RWPE2 (cell line): ENCODE measurements at regions not wholly inside any gene's neighbourhood (a gene's known extent, or its start where the extent isn't known, plus 50 kb on each side); places are given as distances from the start of the nearest gene placed in this dataset.

Experiments used
- ATAC-seq: fragments of 200-7000 bp; cut with Tn5 transposase; 3 replicates; pipeline ENCODE4 v1.9.1; 2021; ENCODE audit warnings: low read depth
- DNase-seq: peaks from one replicate; pipeline ENCODE4 v3.0.0-alpha.2; 2020; ENCODE audit warnings: low spot score
- H3K27ac ChIP-seq: fragments of 450-650 bp; 2 replicates; pipeline ENCODE4 v1.5.1; 2017; ENCODE audit warnings: mild to moderate bottlenecking; ENCODE audit not compliant: poor library complexity, severe bottlenecking
- H3K27me3 ChIP-seq: fragments of 250-450 bp; sonication (Bioruptor Pico); 2 replicates; pipeline ENCODE4 v1.5.1; 2021; ENCODE audit warnings: mild to moderate bottlenecking, moderate library complexity; ENCODE audit not compliant: insufficient read depth, poor library complexity, severe bottlenecking
- H3K36me3 ChIP-seq: fragments of 250-450 bp; sonication (Bioruptor Pico); 2 replicates; pipeline ENCODE4 v1.5.1; 2020; ENCODE audit warnings: low read depth, mild to moderate bottlenecking, moderate library complexity
- H3K4me1 ChIP-seq: fragments of 250-450 bp; sonication (Bioruptor Pico); 2 replicates; pipeline ENCODE4 v1.5.1; 2021; ENCODE audit warnings: mild to moderate bottlenecking, moderate library complexity; ENCODE audit not compliant: insufficient read depth, poor library complexity, severe bottlenecking
- H3K4me3 ChIP-seq: fragments of 250-450 bp; sonication (Bioruptor Pico); 2 replicates; pipeline ENCODE4 v1.5.1; 2021; ENCODE audit warnings: mild to moderate bottlenecking, moderate library complexity; ENCODE audit not compliant: severe bottlenecking
- H3K9me3 ChIP-seq: fragments of 250-450 bp; sonication (Bioruptor Pico); 2 replicates; pipeline ENCODE4 v1.5.1; 2021; ENCODE audit warnings: mild to moderate bottlenecking, moderate library complexity; ENCODE audit not compliant: severe bottlenecking
- CTCF ChIP-seq: fragments of 450-650 bp; IDR thresholded peaks from one replicate; pipeline ENCODE4 v1.5.1; 2017; ENCODE audit warnings: mild to moderate bottlenecking, moderate library complexity; ENCODE audit not compliant: poor library complexity, severe bottlenecking

- Histone ChIP-seq H3K36me3 (no peaks in the 10 kb centered on the region), H3K27ac (no peak overlapping the region), H3K9me3 (no peaks in the 10 kb centered on the region), H3K4me3 (no peak overlapping the region), H3K4me1 (no peaks in the 10 kb centered on the region), H3K27me3 (peaks cover 22% of the 10 kb centered on the region)
- ATAC-seq, result peak; percentile 78
- TF ChIP-seq CTCF, result peak; percentile 54
- no peak for DNase-seq
These were observed 373.5 kb upstream of the OR4E1 start for GRCh38 chr14:22047115-22047514.

- no peak overlapping the region for H3K4me3 ChIP-seq
- H3K4me1 ChIP-seq, result no peaks in the 10 kb centered on the region
- H3K27ac ChIP-seq, result no peak overlapping the region
- TF ChIP-seq CTCF, result no peak
- H3K27me3 ChIP-seq, result peaks cover 24% of the 10 kb centered on the region
- ATAC-seq, result 0 out of 3 replicates have a peak, but pooled peaks have one; percentile 25
- no peak for DNase-seq
- no peaks in the 10 kb centered on the region for H3K9me3 ChIP-seq
- no peaks in the 10 kb centered on the region for H3K36me3 ChIP-seq
These were observed 372.4 kb upstream of the OR4E1 start for GRCh38 chr14:22046063-22046462.

- Histone ChIP-seq H3K27ac (no peak overlapping the region), H3K9me3 (no peaks in the 10 kb centered on the region), H3K4me1 (no peaks in the 10 kb centered on the region), H3K27me3 (peaks cover 38% of the 10 kb centered on the region), H3K36me3 (no peaks in the 10 kb centered on the region), H3K4me3 (no peak overlapping the region)
- no peak for DNase-seq
- no peak for TF ChIP-seq CTCF
- no peak for ATAC-seq
These were observed 370.6 kb upstream of the OR4E1 start for GRCh38 chr14:22044193-22044592.

GRCh38 chr14:22040781-22041125 is 367.1 kb upstream of the OR4E1 start:
- H3K27me3 ChIP-seq, result peaks cover 44% of the 10 kb centered on the region
- DNase-seq, result no peak
- no peaks in the 10 kb centered on the region for H3K4me1 ChIP-seq
- ATAC-seq, result no peak
- no peak for TF ChIP-seq CTCF
- no peaks in the 10 kb centered on the region for H3K36me3 ChIP-seq
- H3K4me3 ChIP-seq, result no peak overlapping the region
- no peaks in the 10 kb centered on the region for H3K9me3 ChIP-seq
- H3K27ac ChIP-seq, result no peak overlapping the region

- Histone ChIP-seq H3K27me3 (peaks cover 47% of the 10 kb centered on the region), H3K4me3 (no peak overlapping the region), H3K27ac (no peak overlapping the region), H3K4me1 (no peaks in the 10 kb centered on the region), H3K36me3 (no peaks in the 10 kb centered on the region), H3K9me3 (no peaks in the 10 kb centered on the region)
- peak; percentile 60; the same call in 1 of the 3 replicates for ATAC-seq
- DNase-seq, result no peak
- TF ChIP-seq CTCF, result peak; percentile 70
These were observed 366.5 kb upstream of the OR4E1 start for GRCh38 chr14:22039938-22040780.
